ENCODE measurements at regions not wholly inside any gene's neighbourhood (a gene's known extent, or its start where the extent isn't known, plus 50 kb on each side); places are given as distances from the start of the nearest gene placed in this dataset.

DNA sequence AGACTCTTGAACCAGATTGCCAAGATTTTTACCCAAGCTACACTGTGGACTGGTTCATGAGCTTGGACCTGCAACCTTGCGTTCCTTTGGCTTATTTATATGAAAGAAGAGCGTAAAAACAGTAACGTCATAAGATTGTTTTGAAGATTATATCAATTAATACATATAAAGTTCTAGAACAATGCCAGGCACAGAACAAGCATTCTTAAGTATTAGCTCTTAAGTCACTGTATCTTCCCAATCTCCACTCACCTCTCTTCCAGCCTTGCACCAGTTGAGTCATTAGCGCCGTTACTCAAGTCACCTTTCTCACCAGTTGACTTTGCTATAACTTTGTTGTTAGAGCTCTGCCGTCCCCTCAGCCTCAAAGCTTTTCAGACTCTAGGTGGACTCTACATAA lies 415.7 kb downstream of the PLK2 start:
- H3K27me3 ChIP-seq: no peaks in the 10 kb centered on the region
- TF ChIP-seq, protein P1, sequence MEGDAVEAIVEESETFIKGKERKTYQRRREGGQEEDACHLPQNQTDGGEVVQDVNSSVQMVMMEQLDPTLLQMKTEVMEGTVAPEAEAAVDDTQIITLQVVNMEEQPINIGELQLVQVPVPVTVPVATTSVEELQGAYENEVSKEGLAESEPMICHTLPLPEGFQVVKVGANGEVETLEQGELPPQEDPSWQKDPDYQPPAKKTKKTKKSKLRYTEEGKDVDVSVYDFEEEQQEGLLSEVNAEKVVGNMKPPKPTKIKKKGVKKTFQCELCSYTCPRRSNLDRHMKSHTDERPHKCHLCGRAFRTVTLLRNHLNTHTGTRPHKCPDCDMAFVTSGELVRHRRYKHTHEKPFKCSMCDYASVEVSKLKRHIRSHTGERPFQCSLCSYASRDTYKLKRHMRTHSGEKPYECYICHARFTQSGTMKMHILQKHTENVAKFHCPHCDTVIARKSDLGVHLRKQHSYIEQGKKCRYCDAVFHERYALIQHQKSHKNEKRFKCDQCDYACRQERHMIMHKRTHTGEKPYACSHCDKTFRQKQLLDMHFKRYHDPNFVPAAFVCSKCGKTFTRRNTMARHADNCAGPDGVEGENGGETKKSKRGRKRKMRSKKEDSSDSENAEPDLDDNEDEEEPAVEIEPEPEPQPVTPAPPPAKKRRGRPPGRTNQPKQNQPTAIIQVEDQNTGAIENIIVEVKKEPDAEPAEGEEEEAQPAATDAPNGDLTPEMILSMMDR (IDR thresholded peaks at IDR 0.05): no peak
- H3K9me3 ChIP-seq: no peaks in the 10 kb centered on the region
- no peak overlapping the region for H3K27ac ChIP-seq
- peaks cover 0 to 6% of the 10 kb centered on the region in 2 donors for H3K4me1 ChIP-seq
- no peaks in the 10 kb centered on the region for H3K36me3 ChIP-seq
- no peak overlapping the region for H3K4me3 ChIP-seq
- no peak for DNase-seq (ENCODE audit: low spot score)

DNA sequence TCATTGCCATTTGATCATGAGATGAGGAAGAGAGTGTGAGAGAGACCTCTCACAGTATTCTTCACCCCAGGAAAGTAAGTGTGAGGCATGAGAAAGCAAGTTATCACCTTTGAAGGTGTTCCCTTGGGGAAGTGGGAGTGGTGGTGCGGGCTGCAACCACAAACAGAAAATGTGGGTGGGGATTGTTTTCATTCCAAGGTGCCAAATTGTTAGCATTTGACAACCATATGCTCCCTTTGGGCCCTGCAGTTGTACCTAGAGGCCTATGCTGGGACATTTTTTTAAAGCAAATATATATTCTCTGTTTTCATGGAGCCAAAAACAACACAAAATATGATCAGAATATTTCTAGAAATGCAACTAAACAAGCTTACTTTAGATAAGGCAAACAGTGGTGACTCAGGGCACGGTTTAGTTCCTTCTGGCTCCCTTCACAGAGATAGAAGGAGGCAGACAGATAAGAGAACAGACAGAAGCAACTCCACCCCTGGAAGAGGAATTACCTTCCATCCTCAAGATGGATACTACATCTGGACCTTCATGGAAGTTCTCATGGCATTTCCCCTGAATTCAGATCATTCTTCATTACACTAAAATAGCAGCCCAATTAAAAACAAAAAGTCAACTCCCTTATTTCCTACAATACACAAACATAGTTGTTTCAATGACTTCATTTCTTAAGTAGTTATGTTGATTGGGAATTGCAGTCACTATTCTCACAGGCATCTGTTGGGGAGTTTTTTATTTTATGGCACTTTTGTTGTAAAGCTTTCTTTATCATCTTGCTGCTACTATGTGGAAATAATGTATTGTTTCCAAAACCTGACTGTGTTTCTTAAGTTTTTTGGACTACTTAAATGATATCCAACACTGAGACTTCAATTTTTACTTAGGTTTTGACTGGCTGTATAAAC lies 416.6 kb downstream of the PLK2 start:
- Histone ChIP-seq H3K27ac (no peak overlapping the region), H3K27me3 (no peaks in the 10 kb centered on the region), H3K9me3 (no peaks in the 10 kb centered on the region), H3K4me3 (no peak overlapping the region), H3K36me3 (no peaks in the 10 kb centered on the region), H3K4me1 (peaks cover 0 to 6% of the 10 kb centered on the region in 2 donors)
- DNase-seq (ENCODE audit: low spot score): no peak
- TF ChIP-seq, protein P1 (IDR thresholded peaks at IDR 0.05): no peak

DNA sequence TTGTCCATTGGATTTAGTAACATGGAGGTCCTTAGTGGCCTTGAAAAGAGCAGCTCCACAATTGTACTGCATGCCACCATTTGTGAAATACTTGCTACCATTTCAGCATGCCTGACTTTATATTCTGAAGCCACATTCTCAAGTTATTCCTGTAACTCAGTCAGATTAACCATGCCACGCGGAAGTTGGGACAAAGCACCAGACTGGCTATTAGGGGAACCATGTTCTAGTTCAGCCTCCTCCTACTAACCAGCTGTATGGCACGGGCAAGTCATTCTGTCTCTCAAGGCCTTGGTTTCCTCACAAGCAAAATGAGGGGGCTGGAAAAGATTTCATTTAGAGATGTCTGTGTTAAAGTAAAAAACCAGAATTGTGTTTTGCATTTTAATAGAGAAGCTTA lies 418.0 kb downstream of the PLK2 start:
- no peak for DNase-seq (ENCODE audit: low spot score)
- Histone ChIP-seq H3K9me3 (no peaks in the 10 kb centered on the region), H3K27ac (no peak overlapping the region), H3K4me3 (no peak overlapping the region), H3K36me3 (no peaks in the 10 kb centered on the region), H3K27me3 (no peaks in the 10 kb centered on the region), H3K4me1 (peaks cover 0 to 6% of the 10 kb centered on the region in 2 donors)
- TF ChIP-seq, protein P1 (IDR thresholded peaks at IDR 0.05): no peak

DNA sequence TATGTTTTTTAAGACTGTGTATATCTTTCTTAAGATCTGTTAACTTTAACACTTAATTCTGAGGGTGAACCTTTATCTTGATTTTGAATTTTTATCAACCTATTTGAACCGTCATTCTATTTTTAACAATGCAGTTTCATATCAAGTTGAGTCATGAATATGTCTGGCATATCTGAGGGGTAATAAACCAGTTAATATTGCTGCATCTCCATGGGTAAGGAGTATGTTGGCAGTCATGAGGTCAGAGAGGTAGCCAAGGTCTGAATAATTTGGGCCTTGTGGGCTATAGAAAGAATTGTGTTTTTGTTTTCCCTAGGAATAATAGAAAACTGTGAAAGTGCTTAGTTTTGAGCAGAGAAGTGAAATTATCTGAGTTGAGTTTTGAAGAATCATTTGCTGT lies 419.0 kb downstream of the PLK2 start:
- no peaks in the 10 kb centered on the region for H3K36me3 ChIP-seq
- no peaks in the 10 kb centered on the region for H3K9me3 ChIP-seq
- H3K4me3 ChIP-seq: no peak overlapping the region
- H3K27ac ChIP-seq: no peak overlapping the region
- TF ChIP-seq, protein P1 (IDR thresholded peaks at IDR 0.05): no peak
- DNase-seq (ENCODE audit: low spot score): no peak
- peaks cover 0 to 6% of the 10 kb centered on the region in 2 donors for H3K4me1 ChIP-seq
- no peaks in the 10 kb centered on the region for H3K27me3 ChIP-seq

DNA sequence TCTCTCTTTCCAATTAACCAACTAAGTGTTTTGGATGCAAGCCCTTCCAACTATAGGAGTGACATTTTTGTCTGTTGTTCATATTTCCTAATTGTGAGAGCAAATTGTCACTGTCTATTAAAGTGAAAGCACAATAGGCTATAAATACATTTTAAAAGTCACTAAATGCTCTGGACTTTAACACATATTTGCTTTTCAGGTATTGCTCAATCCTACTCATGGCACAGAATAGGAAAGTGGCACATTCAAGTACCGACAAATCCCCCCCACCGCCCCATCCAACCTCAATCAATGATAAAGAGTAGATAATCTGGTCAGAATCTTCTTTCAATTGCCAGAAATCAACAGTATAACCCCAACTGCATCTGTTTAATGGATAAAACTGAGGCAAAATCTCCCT lies 419.8 kb downstream of the PLK2 start:
- Histone ChIP-seq H3K27me3 (no peaks in the 10 kb centered on the region), H3K4me3 (no peak overlapping the region), H3K4me1 (peaks cover 0 to 6% of the 10 kb centered on the region in 2 donors), H3K27ac (no peak overlapping the region), H3K36me3 (no peaks in the 10 kb centered on the region), H3K9me3 (no peaks in the 10 kb centered on the region)
- DNase-seq (ENCODE audit: low spot score): no peak
- TF ChIP-seq, protein P1 (IDR thresholded peaks at IDR 0.05): no peak
